ENCODE measurements at regions not wholly inside any gene's neighbourhood (a gene's known extent, or its start where the extent isn't known, plus 50 kb on each side); places are given as distances from the start of the nearest gene placed in this dataset.

DNA sequence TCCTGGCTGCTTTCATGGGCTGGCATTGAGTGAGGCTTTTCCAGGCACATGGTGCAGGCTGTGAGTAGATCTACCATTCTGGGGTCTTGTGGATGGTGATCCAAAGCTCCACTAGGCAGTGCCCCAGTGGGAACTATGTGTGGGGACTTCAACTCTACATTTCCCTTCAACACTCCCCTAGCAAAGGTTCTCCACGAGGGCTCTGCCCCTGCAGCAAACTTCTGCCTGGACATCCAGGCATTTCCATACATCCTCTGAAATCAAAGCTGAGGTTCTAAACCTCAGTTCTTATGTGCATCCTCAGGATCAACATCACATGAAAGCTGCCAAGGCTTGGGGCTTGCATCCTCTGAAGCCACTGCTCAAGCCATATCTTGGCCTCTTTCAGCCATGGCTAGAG, 282.9 kb upstream of the ZPLD1 start:
- DNase-seq (ENCODE audit: low spot score): no peak
- no peak overlapping the region for H3K27ac ChIP-seq
- H3K4me3 ChIP-seq: no peak overlapping the region
- TF ChIP-seq, protein P1, sequence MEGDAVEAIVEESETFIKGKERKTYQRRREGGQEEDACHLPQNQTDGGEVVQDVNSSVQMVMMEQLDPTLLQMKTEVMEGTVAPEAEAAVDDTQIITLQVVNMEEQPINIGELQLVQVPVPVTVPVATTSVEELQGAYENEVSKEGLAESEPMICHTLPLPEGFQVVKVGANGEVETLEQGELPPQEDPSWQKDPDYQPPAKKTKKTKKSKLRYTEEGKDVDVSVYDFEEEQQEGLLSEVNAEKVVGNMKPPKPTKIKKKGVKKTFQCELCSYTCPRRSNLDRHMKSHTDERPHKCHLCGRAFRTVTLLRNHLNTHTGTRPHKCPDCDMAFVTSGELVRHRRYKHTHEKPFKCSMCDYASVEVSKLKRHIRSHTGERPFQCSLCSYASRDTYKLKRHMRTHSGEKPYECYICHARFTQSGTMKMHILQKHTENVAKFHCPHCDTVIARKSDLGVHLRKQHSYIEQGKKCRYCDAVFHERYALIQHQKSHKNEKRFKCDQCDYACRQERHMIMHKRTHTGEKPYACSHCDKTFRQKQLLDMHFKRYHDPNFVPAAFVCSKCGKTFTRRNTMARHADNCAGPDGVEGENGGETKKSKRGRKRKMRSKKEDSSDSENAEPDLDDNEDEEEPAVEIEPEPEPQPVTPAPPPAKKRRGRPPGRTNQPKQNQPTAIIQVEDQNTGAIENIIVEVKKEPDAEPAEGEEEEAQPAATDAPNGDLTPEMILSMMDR (IDR thresholded peaks at IDR 0.05): no peak

GRCh38 chr3:102156426-102156825, 278.4 kb upstream of the ZPLD1 start:
- no peak overlapping the region for H3K27ac ChIP-seq
- H3K4me3 ChIP-seq: no peak overlapping the region
- TF ChIP-seq, protein P1 (IDR thresholded peaks at IDR 0.05): no peak
- no peak for DNase-seq (ENCODE audit: low spot score)

GRCh38 chr3:102158080-102158740, 276.6 kb upstream of the ZPLD1 start:
- DNase-seq (ENCODE audit: low spot score): no peak
- TF ChIP-seq, protein P1 (IDR thresholded peaks at IDR 0.05): no peak

DNA sequence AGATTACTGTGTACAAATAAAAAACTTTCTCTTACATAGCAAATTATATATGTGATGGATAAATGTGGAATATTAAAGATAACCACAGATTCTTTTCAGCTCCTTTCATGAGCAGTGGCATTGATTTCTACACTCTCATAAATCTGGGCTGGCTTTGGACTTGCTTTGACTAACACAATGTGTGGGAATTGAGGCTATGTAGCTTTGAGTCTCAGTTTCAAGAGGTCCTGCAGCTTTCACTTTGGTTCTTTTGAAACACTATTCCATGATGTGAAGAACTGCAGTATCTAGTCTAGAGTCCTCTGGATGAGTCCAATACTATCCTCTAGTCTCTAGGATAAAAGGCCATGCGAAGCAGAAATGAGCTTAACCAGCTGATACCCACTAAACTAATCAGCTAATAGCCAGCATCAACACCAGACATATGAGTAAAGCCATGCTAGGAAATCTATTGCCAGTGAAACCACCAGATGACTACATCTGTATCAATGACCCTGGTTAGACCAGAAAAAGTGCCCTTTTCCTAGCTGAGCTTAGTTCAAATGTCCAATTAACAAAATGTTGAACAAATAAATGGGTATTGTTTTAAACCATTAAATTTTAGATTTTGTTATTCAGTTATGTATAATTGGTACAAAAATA, 274.9 kb upstream of the ZPLD1 start:
- Histone ChIP-seq H3K4me3 (no peak overlapping the region), H3K27ac (no peak overlapping the region)
- no peak for DNase-seq (ENCODE audit: low spot score)
- TF ChIP-seq, protein P1 (IDR thresholded peaks at IDR 0.05): no peak

More at GRCh38 chr3:102158080-102158740, 276.6 kb upstream of the ZPLD1 start:
- no peak overlapping the region for H3K27ac ChIP-seq
- H3K4me3 ChIP-seq: no peak overlapping the region

DNA sequence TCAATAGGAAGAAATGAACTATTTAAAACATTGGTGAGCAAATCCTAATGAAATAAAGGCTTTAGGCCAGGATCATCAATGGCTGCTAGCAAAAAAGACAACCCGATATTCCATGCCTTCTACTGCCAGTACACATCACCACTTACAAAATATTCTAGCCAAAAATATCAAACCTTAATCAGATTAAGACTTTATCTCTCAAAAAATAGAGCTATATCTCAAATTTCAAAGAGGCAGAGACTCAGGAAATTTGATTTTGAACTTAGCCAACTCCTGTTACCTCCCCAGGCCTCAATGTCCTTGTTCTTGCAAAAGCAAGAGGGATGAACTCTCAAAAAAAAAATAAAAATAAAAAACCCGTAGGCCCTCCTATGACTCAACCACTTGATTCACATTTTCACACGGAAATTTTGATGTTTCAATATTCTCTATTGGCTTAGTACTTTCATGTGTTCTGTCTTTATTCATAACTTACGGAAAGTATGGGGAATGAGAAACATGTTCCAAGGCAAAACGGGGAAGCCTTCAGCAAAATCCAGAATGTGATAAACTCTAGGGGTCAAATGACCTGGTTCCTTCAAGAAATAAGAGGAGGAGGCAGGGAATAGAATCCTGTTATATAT, 273.3 kb upstream of the ZPLD1 start:
- no peak for DNase-seq (ENCODE audit: low spot score)
- TF ChIP-seq, protein P1 (IDR thresholded peaks at IDR 0.05): no peak
- H3K4me3 ChIP-seq: no peak overlapping the region
- peak overlapping the region in 1 of 2 donors; percentile 52 for H3K27ac ChIP-seq

GRCh38 chr3:102162251-102162650, 272.6 kb upstream of the ZPLD1 start:
- TF ChIP-seq, protein P1 (IDR thresholded peaks at IDR 0.05): no peak
- DNase-seq (ENCODE audit: low spot score): no peak
- Histone ChIP-seq H3K4me3 (no peak overlapping the region), H3K27ac (peak overlapping the region; percentile 60 to 64)
